Smooth muscle cell (in vitro differentiated cells): ENCODE measurements at regions not wholly inside any gene's neighbourhood (a gene's known extent, or its start where the extent isn't known, plus 50 kb on each side); places are given as distances from the start of the nearest gene placed in this dataset.

Source experiments
- DNase-seq: peaks from one replicate; lab custom pipeline; 2025; ENCODE audit not compliant: unreplicated experiment; lab: John Stamatoyannopoulos, UW
- H2AFZ ChIP-seq: fragments of 200-600 bp; sonication (generic); 2 replicates; pipeline ENCODE4 v1.6.0; 2016; ENCODE audit warnings: antibody characterized with exemption, low read depth, mild to moderate bottlenecking
- H3F3A ChIP-seq: fragments of 200-600 bp; sonication (generic); 2 replicates; pipeline ENCODE4 v1.6.0; 2017; ENCODE audit warnings: antibody characterized with exemption, low read depth
- H3K27ac ChIP-seq: fragments of 200-600 bp; sonication (generic); 2 replicates; pipeline ENCODE4 v1.5.1; 2016; ENCODE audit warnings: low read depth, mild to moderate bottlenecking
- H3K27me3 ChIP-seq: fragments of 200-600 bp; sonication (generic); 2 replicates; pipeline ENCODE4 v1.6.1; 2016; ENCODE audit warnings: low read depth, mild to moderate bottlenecking
- H3K36me3 ChIP-seq: fragments of 200-600 bp; sonication (generic); 2 replicates; pipeline ENCODE4 v1.5.1; 2016; ENCODE audit warnings: low read depth
- H3K4me1 ChIP-seq: fragments of 200-600 bp; sonication (generic); 2 replicates; pipeline ENCODE4 v1.5.1; 2016; ENCODE audit warnings: low read depth
- H3K4me2 ChIP-seq: fragments of 200-600 bp; sonication (generic); 2 replicates; pipeline ENCODE4 v1.6.0; 2016; ENCODE audit warnings: mild to moderate bottlenecking
- H3K4me3 ChIP-seq: fragments of 200-600 bp; sonication (generic); 2 replicates; pipeline ENCODE4 v1.5.1; 2016; ENCODE audit warnings: mild to moderate bottlenecking
- H3K79me2 ChIP-seq: fragments of 200-600 bp; sonication (generic); 2 replicates; pipeline ENCODE4 v1.6.0; 2016; ENCODE audit warnings: low read depth, mild to moderate bottlenecking
- H3K9ac ChIP-seq: fragments of 200-600 bp; sonication (generic); 2 replicates; pipeline ENCODE4 v1.6.0; 2016; ENCODE audit warnings: low read depth
- H3K9me3 ChIP-seq: fragments of 200-600 bp; sonication (generic); replicated peaks from 2 replicates; pipeline ENCODE4 v1.5.1; 2016; ENCODE audit warnings: low read depth
- H4K20me1 ChIP-seq: fragments of 200-600 bp; sonication (generic); 2 replicates; pipeline ENCODE4 v1.6.0; 2016; ENCODE audit warnings: low read depth
- CTCF ChIP-seq: fragments of 200-600 bp; sonication (generic); IDR thresholded peaks from 2 replicates; pipeline ENCODE4 v1.5.1; 2017; ENCODE audit warnings: borderline replicate concordance, mild to moderate bottlenecking, antibody characterized with exemption; ENCODE audit not compliant: insufficient read depth, poor library complexity, severe bottlenecking
- WGBS: methylation state at CpG from one replicate; pipeline ENCODE4 v1.1.7; 2016; ENCODE audit warnings: low lambda C conversion rate; 5-methylcytosine and 5-hydroxymethylcytosine counted together

DNA sequence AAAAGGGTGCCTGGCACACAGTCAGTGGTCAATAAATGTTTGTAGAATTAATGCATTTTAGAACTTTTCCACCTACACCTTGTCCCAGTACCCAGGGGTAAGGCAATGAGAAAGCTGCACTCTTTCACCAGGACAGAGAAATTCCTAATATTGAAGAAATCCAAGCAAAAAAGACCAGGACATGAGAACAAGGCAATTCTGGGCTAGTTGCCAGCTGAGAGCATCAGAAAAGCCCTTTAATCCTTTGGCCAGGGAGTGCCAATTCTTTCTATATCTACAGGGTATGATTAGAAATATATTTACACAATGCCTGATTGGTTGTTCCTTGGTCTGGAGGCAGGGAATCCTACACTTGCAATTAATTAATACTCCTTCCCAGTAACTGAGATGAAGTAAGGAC lies 492.4 kb upstream of the NFIA start:
- Histone ChIP-seq H3K9ac (no peak overlapping the region), H3K36me3 (no peaks in the 10 kb centered on the region), H3K27me3 (no peaks in the 10 kb centered on the region), H2AFZ (no peak overlapping the region), H3K9me3 (no peaks in the 10 kb centered on the region), H3K4me2 (no peak overlapping the region), H3K4me1 (no peaks in the 10 kb centered on the region), H4K20me1 (no peaks in the 10 kb centered on the region), H3K79me2 (no peaks in the 10 kb centered on the region), H3K27ac (no peak overlapping the region), H3F3A (no peaks in the 10 kb centered on the region), H3K4me3 (no peak overlapping the region)
- TF ChIP-seq CTCF = no peak
- DNase-seq = no peak

DNA sequence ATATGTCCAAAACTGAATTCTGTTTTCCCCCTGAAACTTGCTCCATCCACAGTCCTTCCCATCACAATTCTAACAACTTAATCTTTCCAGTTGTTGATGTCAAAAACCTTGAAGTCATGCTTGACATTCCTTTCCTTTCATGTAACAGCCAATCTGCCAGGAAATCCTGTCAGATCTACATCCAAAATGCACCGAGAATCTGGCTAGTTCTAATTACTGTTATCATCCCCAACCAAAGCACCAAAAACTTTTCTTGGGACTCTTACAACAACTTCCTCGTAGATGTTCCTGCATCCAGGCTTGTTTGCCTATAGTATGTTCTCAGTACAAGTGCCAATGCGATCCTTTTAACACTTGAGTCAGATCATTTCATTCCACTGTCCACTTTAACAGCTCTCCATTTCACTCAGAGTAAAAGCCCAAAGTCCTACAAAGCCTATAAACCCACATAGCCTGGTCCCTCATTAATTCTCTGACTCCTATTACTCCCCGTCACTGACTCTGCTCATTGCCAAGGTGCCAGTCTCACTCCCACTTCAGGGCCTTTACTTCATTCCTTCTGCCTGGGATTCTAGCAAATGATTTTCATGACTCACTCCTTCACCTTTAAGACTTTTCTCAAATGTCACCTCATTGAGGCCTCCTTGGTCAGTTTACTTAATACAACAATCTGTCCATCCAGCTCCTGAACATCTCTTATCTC lies 493.2 kb upstream of the NFIA start:
- no peak for TF ChIP-seq CTCF
- no peaks in the 10 kb centered on the region for H4K20me1 ChIP-seq
- no peaks in the 10 kb centered on the region for H3K79me2 ChIP-seq
- no peak overlapping the region for H3K4me3 ChIP-seq
- no peaks in the 10 kb centered on the region for H3K27me3 ChIP-seq
- no peaks in the 10 kb centered on the region for H3K36me3 ChIP-seq
- no peak overlapping the region for H2AFZ ChIP-seq
- H3F3A ChIP-seq = no peaks in the 10 kb centered on the region
- 84% methylated on average over 4 of the region's 4 CpGs for WGBS
- no peaks in the 10 kb centered on the region for H3K4me1 ChIP-seq
- H3K4me2 ChIP-seq = no peak overlapping the region
- DNase-seq = no peak
- H3K9ac ChIP-seq = no peak overlapping the region
- no peak overlapping the region for H3K27ac ChIP-seq
- no peaks in the 10 kb centered on the region for H3K9me3 ChIP-seq

DNA sequence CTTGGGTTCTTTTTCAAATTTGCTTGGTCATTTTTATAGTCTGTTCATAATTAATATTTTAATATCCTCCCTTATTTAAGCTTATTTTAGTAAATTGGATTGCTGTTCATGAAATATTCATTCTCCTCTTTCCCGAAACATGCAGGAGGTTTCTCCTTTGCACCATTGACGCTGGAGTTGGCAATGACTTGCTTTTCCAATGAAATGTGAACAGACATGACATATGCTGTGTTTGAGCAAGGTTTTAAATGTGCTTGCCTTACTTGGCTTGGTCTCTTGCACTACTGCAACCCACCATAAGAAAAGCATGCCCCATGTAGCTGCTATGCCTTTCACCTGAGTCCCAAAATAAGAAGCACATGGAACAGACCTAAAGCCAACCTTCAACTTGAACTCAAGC lies 498.0 kb upstream of the NFIA start:
- Histone ChIP-seq H3K27me3 (no peaks in the 10 kb centered on the region), H4K20me1 (no peaks in the 10 kb centered on the region), H3K9ac (no peak overlapping the region), H3K36me3 (no peaks in the 10 kb centered on the region), H3F3A (no peaks in the 10 kb centered on the region), H3K9me3 (no peaks in the 10 kb centered on the region), H3K4me1 (no peaks in the 10 kb centered on the region), H3K79me2 (no peaks in the 10 kb centered on the region), H2AFZ (no peak overlapping the region), H3K27ac (no peak overlapping the region), H3K4me3 (no peak overlapping the region), H3K4me2 (no peak overlapping the region)
- no peak for TF ChIP-seq CTCF
- DNase-seq = no peak
- WGBS = 30% methylated on average over 2 of the region's 2 CpGs

DNA sequence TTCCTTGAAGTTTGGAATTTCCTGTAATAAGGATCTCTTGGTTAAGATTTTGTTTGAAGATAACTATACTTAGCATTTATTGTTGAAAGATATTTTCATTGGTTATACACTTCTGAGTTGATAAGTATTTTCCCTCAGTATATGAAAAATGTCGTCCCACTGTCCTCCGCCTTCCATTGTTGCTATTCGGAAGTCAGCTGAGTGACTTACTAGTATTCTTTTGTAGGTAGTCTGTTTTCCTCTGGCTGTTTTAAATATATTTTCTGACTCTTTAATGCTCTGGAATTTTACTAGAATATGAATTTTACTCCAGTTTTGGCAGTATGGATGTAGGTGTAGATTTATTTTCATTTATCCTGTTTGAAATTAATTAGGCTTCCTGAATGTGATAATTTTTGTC lies 498.7 kb upstream of the NFIA start:
- no peaks in the 10 kb centered on the region for H3K9me3 ChIP-seq
- no peaks in the 10 kb centered on the region for H3K4me1 ChIP-seq
- H3K36me3 ChIP-seq = no peaks in the 10 kb centered on the region
- 95% methylated on average over 3 of the region's 3 CpGs for WGBS
- H3K4me3 ChIP-seq = no peak overlapping the region
- no peaks in the 10 kb centered on the region for H3F3A ChIP-seq
- H3K79me2 ChIP-seq = no peaks in the 10 kb centered on the region
- H3K27ac ChIP-seq = no peak overlapping the region
- no peak for DNase-seq
- H2AFZ ChIP-seq = no peak overlapping the region
- no peaks in the 10 kb centered on the region for H4K20me1 ChIP-seq
- H3K4me2 ChIP-seq = no peak overlapping the region
- no peak for TF ChIP-seq CTCF
- no peaks in the 10 kb centered on the region for H3K27me3 ChIP-seq
- no peak overlapping the region for H3K9ac ChIP-seq
